B cell (primary cell): ENCODE measurements at regions not wholly inside any gene's neighbourhood (a gene's known extent, or its start where the extent isn't known, plus 50 kb on each side); places are given as distances from the start of the nearest gene placed in this dataset.

Experiments
- ATAC-seq: fragments of 200-7000 bp; cut with Tn5 transposase; one replicate; pipeline ENCODE4 v1.10.0; 2021; ENCODE audit warnings: low read depth, mild to moderate bottlenecking, moderate number of reproducible peaks, moderate library complexity
- CTCF ChIA-PET: fragments of 350-600 bp; sonication (Branson Sonifier 250); formaldehyde crosslinking; loops from one replicate; lab custom pipeline; 2021; ENCODE audit warnings: antibody characterized with exemption, inconsistent platforms; lab: Charles Lee
- POLR2A ChIA-PET: fragments of 350-600 bp; sonication (Branson Sonifier 250); formaldehyde crosslinking; loops from one replicate; lab custom pipeline; 2021; ENCODE audit warnings: antibody characterized with exemption; lab: Charles Lee
- DNase-seq: peaks from one replicate; pipeline ENCODE4 v3.0.0; 2013
- H2AFZ ChIP-seq: 2 replicates; pipeline ENCODE4 v1.6.1; 2012; ENCODE audit warnings: mild to moderate bottlenecking, low read depth, low read length; ENCODE audit not compliant: insufficient read depth, poor library complexity, severe bottlenecking
- H3K27ac ChIP-seq, 2 donors: 1 replicate in 1 of 2; 2 replicates in 1 of 2; pipeline ENCODE4 v1.5.1; 2012 to 2013; ENCODE audit warnings: low read length in 2 of 2, mild to moderate bottlenecking in 2 of 2, moderate library complexity in 1 of 2
- H3K27me3 ChIP-seq, 4 experiments: fragments of 200-600 bp in 1 of 4; sonication (generic) in 1 of 4; replicated peaks in 1 of 4; 1 replicate in 2 of 4; 2 replicates in 2 of 4; pipeline versions ENCODE4 v1.6.1 to v1.7.0; 2013 to 2016; ENCODE audit warnings: low read length in 3 of 4, mild to moderate bottlenecking in 2 of 4, mixed read lengths in 1 of 4, moderate library complexity in 1 of 4; ENCODE audit not compliant: insufficient read depth in 4 of 4, control insufficient read depth in 3 of 4; ENCODE audit errors: control extremely low read depth in 1 of 4
- H3K36me3 ChIP-seq, 2 experiments: replicated peaks in 1 of 2; 1 replicate in 1 of 2; 2 replicates in 1 of 2; pipeline versions ENCODE4 v1.6.1 to v1.7.1; 2013; ENCODE audit warnings: low read length in 1 of 2; ENCODE audit not compliant: insufficient read depth in 2 of 2, control insufficient read depth in 1 of 2; ENCODE audit errors: control extremely low read depth in 1 of 2, extremely low read depth in 1 of 2
- H3K4me1 ChIP-seq, 2 donors: fragments of 200-600 bp in 1 of 2; sonication (generic) in 1 of 2; 1 replicate in 1 of 2; 2 replicates in 1 of 2; pipeline versions ENCODE4 v1.5.1 to v1.6.1; 2013 to 2017; ENCODE audit warnings: low read length in 2 of 2; ENCODE audit not compliant: control insufficient read depth in 2 of 2, insufficient read depth in 2 of 2
- H3K4me2 ChIP-seq: replicated peaks from 2 replicates; pipeline ENCODE3; 2012; ENCODE audit warnings: mild to moderate bottlenecking, low read depth, low read length; ENCODE audit not compliant: poor library complexity, severe bottlenecking
- H3K4me3 ChIP-seq, 5 experiments: fragments of 200-600 bp in 1 of 5; sonication (generic) in 1 of 5; 1 replicate in 3 of 5; 2 replicates in 2 of 5; pipeline versions ENCODE4 v1.5.1 to v1.7.0; 2011 to 2016; ENCODE audit warnings: low read length in 4 of 5, mild to moderate bottlenecking in 4 of 5, low read depth in 2 of 5, control low read depth in 1 of 5, moderate library complexity in 1 of 5; ENCODE audit not compliant: insufficient read depth in 1 of 5; ENCODE audit errors: control extremely low read depth in 1 of 5, extremely low read depth in 1 of 5
- H3K79me2 ChIP-seq: fragments of 200-600 bp; sonication (generic); one replicate; pipeline ENCODE4 v1.6.0; 2016; ENCODE audit warnings: low read length; ENCODE audit not compliant: control insufficient read depth, insufficient read depth
- H3K9ac ChIP-seq: fragments of 200-600 bp; sonication (generic); 2 replicates; pipeline ENCODE4 v1.6.1; 2017; ENCODE audit warnings: mild to moderate bottlenecking, low read length, moderate library complexity
- H3K9me3 ChIP-seq, 3 donors: one replicate each; pipeline versions ENCODE4 v1.6.1 to v1.7.1; 2013; ENCODE audit warnings: low read length in 2 of 3; ENCODE audit not compliant: control insufficient read depth in 2 of 3, insufficient read depth in 1 of 3; ENCODE audit errors: control extremely low read depth in 1 of 3
- H4K20me1 ChIP-seq: 2 replicates; pipeline ENCODE4 v1.6.0; 2012; ENCODE audit warnings: mild to moderate bottlenecking, low read length; ENCODE audit not compliant: insufficient read depth, control insufficient read depth, poor library complexity, severe bottlenecking
- H3K27ac Mint-ChIP-seq: one replicate; pipeline ENCODE4 v1.8.0; 2021; ENCODE audit warnings: mixed read lengths
- H3K27me3 Mint-ChIP-seq: one replicate; pipeline ENCODE4 v1.8.0; 2021; ENCODE audit warnings: mixed read lengths
- H3K4me1 Mint-ChIP-seq: one replicate; pipeline ENCODE4 v1.8.0; 2021; ENCODE audit warnings: mixed read lengths
- H3K4me3 Mint-ChIP-seq: one replicate; pipeline ENCODE4 v1.8.0; 2021; ENCODE audit warnings: mixed read lengths
- H3K9me3 Mint-ChIP-seq: one replicate; pipeline ENCODE4 v1.8.0; 2022; ENCODE audit warnings: mixed read lengths; ENCODE audit not compliant: insufficient read depth
- EZH2 ChIP-seq: IDR thresholded peaks from 2 replicates; pipeline ENCODE4 v1.6.1; 2012; ENCODE audit warnings: borderline replicate concordance, low read depth, mild to moderate bottlenecking, moderate library complexity, low read length; ENCODE audit not compliant: insufficient read depth, poor library complexity, severe bottlenecking
- WGBS: methylation state at CpG from one replicate; pipeline ENCODE4 v1.1.5; 2013; ENCODE audit warnings: missing lambda C conversion rate; ENCODE audit not compliant: insufficient coverage; 5-methylcytosine and 5-hydroxymethylcytosine counted together
- intact Hi-C: fragments of 100-400 bp; cut with micrococcal nuclease; formaldehyde crosslinking; loops from one replicate; pipeline ENCODE4 v1.10.0; 2022
- TF ChIP-seq, protein P1 (sequence below): fragments of 200-600 bp; IDR thresholded peaks from one replicate; pipeline ENCODE4 v1.8.0; 2022; ENCODE audit warnings: antibody characterized with exemption, mild to moderate bottlenecking

DNA sequence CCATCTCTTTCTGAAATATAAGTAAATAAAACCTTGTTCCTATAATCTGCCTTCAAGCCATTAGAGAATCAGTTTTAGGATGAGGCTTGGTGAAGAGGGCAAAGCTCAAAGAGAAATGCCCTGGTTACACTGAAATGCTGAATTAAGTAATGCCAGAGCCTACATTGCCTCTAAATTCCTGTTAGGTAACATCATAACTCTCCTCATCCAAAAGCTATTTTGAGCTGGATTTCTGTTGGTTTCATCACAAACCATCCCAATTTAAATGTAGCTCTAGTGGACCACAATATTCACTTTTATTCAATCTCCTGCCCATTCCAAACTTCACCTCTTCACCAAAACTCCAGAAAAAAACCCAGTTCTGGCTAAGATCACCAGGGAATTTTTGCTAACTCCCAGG lies 1319.7 kb upstream of the TENM3 start:
- POLR2A ChIA-PET = no interaction called here
- CTCF ChIA-PET = no interaction called here
- no peak for ATAC-seq

DNA sequence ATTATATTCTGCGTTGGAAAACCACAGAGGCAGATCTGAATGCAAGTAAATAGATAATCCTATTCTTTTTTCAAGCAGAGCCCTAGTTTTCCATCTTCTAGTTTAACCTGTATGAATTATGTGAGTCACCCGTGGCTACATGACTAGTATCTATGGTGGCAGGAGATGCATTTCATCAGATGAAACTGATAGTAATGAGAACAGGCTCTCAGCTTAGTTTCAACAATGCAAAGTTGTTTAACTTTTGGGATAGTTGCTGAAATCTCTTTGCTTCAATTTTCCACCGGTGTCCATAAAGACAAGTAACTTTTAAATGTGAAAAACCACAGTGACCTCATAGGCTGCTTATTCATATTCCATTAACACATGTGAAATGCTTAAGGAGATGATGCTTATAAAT lies 1317.4 kb upstream of the TENM3 start:
- no peak overlapping the region for H3K9ac ChIP-seq
- Mint-ChIP-seq H3K27me3 (no peaks in the 10 kb centered on the region), H3K9me3 (no peaks in the 10 kb centered on the region), H3K4me1 (no peaks in the 10 kb centered on the region), H3K27ac (no peak overlapping the region), H3K4me3 (no peak overlapping the region)
- H3K4me2 ChIP-seq = no peak overlapping the region
- no peaks in the 10 kb centered on the region for H3K79me2 ChIP-seq
- no peak overlapping the region for H3K4me3 ChIP-seq
- ATAC-seq = no peak
- POLR2A ChIA-PET = no interaction called here
- WGBS = no CpG with 5 or more reads among the region's 3 CpGs
- no peak overlapping the region for H3K27ac ChIP-seq
- no peak for DNase-seq
- no peak overlapping the region for H2AFZ ChIP-seq
- intact Hi-C loops = no loop called here
- no peaks in the 10 kb centered on the region for H3K27me3 ChIP-seq
- H3K36me3 ChIP-seq = no peaks in the 10 kb centered on the region
- peaks cover 0 to 3% (median 0%) of the 10 kb centered on the region in 3 donors for H3K9me3 ChIP-seq
- no peaks in the 10 kb centered on the region for H4K20me1 ChIP-seq
- H3K4me1 ChIP-seq = no peaks in the 10 kb centered on the region
- CTCF ChIA-PET = no interaction called here
- TF ChIP-seq, protein P1, sequence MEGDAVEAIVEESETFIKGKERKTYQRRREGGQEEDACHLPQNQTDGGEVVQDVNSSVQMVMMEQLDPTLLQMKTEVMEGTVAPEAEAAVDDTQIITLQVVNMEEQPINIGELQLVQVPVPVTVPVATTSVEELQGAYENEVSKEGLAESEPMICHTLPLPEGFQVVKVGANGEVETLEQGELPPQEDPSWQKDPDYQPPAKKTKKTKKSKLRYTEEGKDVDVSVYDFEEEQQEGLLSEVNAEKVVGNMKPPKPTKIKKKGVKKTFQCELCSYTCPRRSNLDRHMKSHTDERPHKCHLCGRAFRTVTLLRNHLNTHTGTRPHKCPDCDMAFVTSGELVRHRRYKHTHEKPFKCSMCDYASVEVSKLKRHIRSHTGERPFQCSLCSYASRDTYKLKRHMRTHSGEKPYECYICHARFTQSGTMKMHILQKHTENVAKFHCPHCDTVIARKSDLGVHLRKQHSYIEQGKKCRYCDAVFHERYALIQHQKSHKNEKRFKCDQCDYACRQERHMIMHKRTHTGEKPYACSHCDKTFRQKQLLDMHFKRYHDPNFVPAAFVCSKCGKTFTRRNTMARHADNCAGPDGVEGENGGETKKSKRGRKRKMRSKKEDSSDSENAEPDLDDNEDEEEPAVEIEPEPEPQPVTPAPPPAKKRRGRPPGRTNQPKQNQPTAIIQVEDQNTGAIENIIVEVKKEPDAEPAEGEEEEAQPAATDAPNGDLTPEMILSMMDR = no peak
- no peak for TF ChIP-seq EZH2

More for the DNA sequence above, 1319.7 kb upstream of the TENM3 start:
- H3K79me2 ChIP-seq = no peaks in the 10 kb centered on the region
- TF ChIP-seq, protein P1 = no peak
- no peak for TF ChIP-seq EZH2
- no peak overlapping the region for H3K27ac ChIP-seq
- Mint-ChIP-seq H3K27me3 (no peaks in the 10 kb centered on the region), H3K9me3 (peaks cover 4% of the 10 kb centered on the region), H3K4me3 (no peak overlapping the region), H3K4me1 (no peaks in the 10 kb centered on the region), H3K27ac (no peak overlapping the region)
- no peaks in the 10 kb centered on the region for H3K27me3 ChIP-seq
- H3K4me1 ChIP-seq = no peaks in the 10 kb centered on the region
- H4K20me1 ChIP-seq = no peaks in the 10 kb centered on the region
- no peaks in the 10 kb centered on the region for H3K36me3 ChIP-seq
- no peak overlapping the region for H2AFZ ChIP-seq
- DNase-seq = no peak
- intact Hi-C loops = no loop called here
- no peaks in the 10 kb centered on the region for H3K9me3 ChIP-seq
- no peak overlapping the region for H3K4me2 ChIP-seq
- no peak overlapping the region for H3K4me3 ChIP-seq
- H3K9ac ChIP-seq = no peak overlapping the region
